GM21529 (cell line): ENCODE measurements at regions not wholly inside any gene's neighbourhood (a gene's known extent, or its start where the extent isn't known, plus 50 kb on each side); places are given as distances from the start of the nearest gene placed in this dataset.
"Not testable (repeated sequence)": the region's sequence is repeated elsewhere in the genome, so short reads cannot be mapped to it uniquely, and the experiment has no call there.

Experiments used
- ATAC-seq: cut with Tn5 transposase; IDR thresholded peaks from one replicate; pipeline ENCODE4 v1.9.1; 2021; ENCODE audit not compliant: unreplicated experiment

- ATAC-seq: no peak
These were observed 450.3 kb upstream of the BTBD3 start for GRCh38 chr20:11467436-11467835.

GRCh38 chr20:11468880-11469279 is 448.8 kb upstream of the BTBD3 start:
- ATAC-seq: no peak

GRCh38 chr20:11469795-11470435 is 447.8 kb upstream of the BTBD3 start:
- ATAC-seq: no peak

GRCh38 chr20:11473983-11474382 is 443.7 kb upstream of the BTBD3 start:
- ATAC-seq: no peak

- no peak for ATAC-seq
These were observed 434.0 kb upstream of the BTBD3 start for GRCh38 chr20:11483697-11484096.

GRCh38 chr20:11484479-11484878 is 433.2 kb upstream of the BTBD3 start:
- ATAC-seq: no peak

GRCh38 chr20:11492386-11492785 is 425.3 kb upstream of the BTBD3 start:
- no peak for ATAC-seq

- no peak for ATAC-seq
These were observed 424.8 kb upstream of the BTBD3 start for GRCh38 chr20:11492846-11493245.

GRCh38 chr20:11496380-11496779 is 421.3 kb upstream of the BTBD3 start:
- no peak for ATAC-seq

- ATAC-seq: no peak
These were observed 420.1 kb upstream of the BTBD3 start for GRCh38 chr20:11497545-11497944.

- no peak for ATAC-seq
These were observed 418.5 kb upstream of the BTBD3 start for GRCh38 chr20:11499101-11499634.

- no peak for ATAC-seq
These were observed 415.6 kb upstream of the BTBD3 start for GRCh38 chr20:11502061-11502460.

- ATAC-seq: no peak
These were observed 415.0 kb upstream of the BTBD3 start for GRCh38 chr20:11502671-11503070.

- ATAC-seq: no peak
These were observed 407.9 kb upstream of the BTBD3 start for GRCh38 chr20:11509776-11510175.

GRCh38 chr20:11511821-11512220 is 405.9 kb upstream of the BTBD3 start:
- ATAC-seq: no peak

GRCh38 chr20:11513241-11513745 is 404.4 kb upstream of the BTBD3 start:
- not testable (repeated sequence) for ATAC-seq

GRCh38 chr20:11516448-11516847 is 401.2 kb upstream of the BTBD3 start:
- no peak for ATAC-seq

- no peak for ATAC-seq
These were observed 397.1 kb upstream of the BTBD3 start for GRCh38 chr20:11520596-11520995.

- ATAC-seq: no peak
These were observed 396.0 kb upstream of the BTBD3 start for GRCh38 chr20:11521476-11522365.

GRCh38 chr20:11522366-11522741 is 395.3 kb upstream of the BTBD3 start:
- no peak for ATAC-seq

- no peak for ATAC-seq
These were observed 388.6 kb upstream of the BTBD3 start for GRCh38 chr20:11529047-11529446.

- ATAC-seq: no peak
These were observed 380.7 kb upstream of the BTBD3 start for GRCh38 chr20:11537032-11537431.
